Endothelial cell of umbilical vein (primary cell): ENCODE measurements at regions not wholly inside any gene's neighbourhood (a gene's known extent, or its start where the extent isn't known, plus 50 kb on each side); places are given as distances from the start of the nearest gene placed in this dataset.

Source experiments
- CTCF ChIP-seq, 2 donors: IDR thresholded peaks; 1 replicate in 1 of 2; 2 replicates in 1 of 2; pipeline ENCODE4 v1.5.1; 2011; ENCODE audit warnings: low read length in 2 of 2, mild to moderate bottlenecking in 2 of 2, moderate library complexity in 2 of 2, control low read depth in 1 of 2, inconsistent platforms in 1 of 2, low read depth in 1 of 2; ENCODE audit not compliant: insufficient read depth in 1 of 2; ENCODE audit errors: extremely low read depth in 1 of 2
- EZH2 ChIP-seq: IDR thresholded peaks from 2 replicates; pipeline ENCODE4 v1.6.1; 2012; ENCODE audit warnings: borderline replicate concordance, low read depth, mild to moderate bottlenecking, moderate library complexity, low read length, inconsistent platforms; ENCODE audit not compliant: severe bottlenecking
- FOS ChIP-seq: IDR thresholded peaks from 2 replicates; pipeline ENCODE4 v1.6.1; 2011; ENCODE audit warnings: mild to moderate bottlenecking, low read length, moderate library complexity, borderline replicate concordance; ENCODE audit not compliant: insufficient read depth
- JUN ChIP-seq: IDR thresholded peaks from 2 replicates; pipeline ENCODE4 v1.6.1; 2011; ENCODE audit warnings: borderline replicate concordance, low read depth; ENCODE audit not compliant: insufficient read length, insufficient read depth
- MAX ChIP-seq: IDR thresholded peaks from 2 replicates; pipeline ENCODE4 v1.6.1; 2011; ENCODE audit not compliant: insufficient read depth, insufficient read length
- MYC ChIP-seq: IDR thresholded peaks from one replicate; pipeline ENCODE4 v1.6.1; 2011; ENCODE audit warnings: mild to moderate bottlenecking, low read depth, low read length
- POLR2A ChIP-seq: IDR thresholded peaks from 2 replicates; pipeline ENCODE4 v1.6.1; 2012; ENCODE audit warnings: low read depth, mild to moderate bottlenecking, control low read depth, low read length
- POLR2AphosphoS5 ChIP-seq: IDR thresholded peaks from 2 replicates; pipeline ENCODE4 v1.6.1; 2012; ENCODE audit warnings: low read depth, mild to moderate bottlenecking, control low read depth, low read length, moderate library complexity; ENCODE audit not compliant: insufficient read depth

- TF ChIP-seq FOS (no peak), POLR2AphosphoS5 (no peak), CTCF (IDR thresholded peaks at IDR 0.05; ENCODE audit: extremely low read depth in 1 of 2, insufficient read depth in 1 of 2, low read depth in 1 of 2, low read length in 2 of 2) (no peak), POLR2A (no peak), MAX (no peak), EZH2 (no peak), JUN (no peak), MYC (no peak)
Observed at GRCh38 chr3:59103552-59103951, 53.7 kb upstream of the CFAP20DC start.
